K562 (cell line): ENCODE measurements at regions not wholly inside any gene's neighbourhood (a gene's known extent, or its start where the extent isn't known, plus 50 kb on each side); places are given as distances from the start of the nearest gene placed in this dataset.

Experiments used
- HDAC6 ChIP-seq: IDR thresholded peaks from 2 replicates; pipeline ENCODE4 v1.6.1; 2012; ENCODE audit warnings: low read depth, mild to moderate bottlenecking, control low read depth, inconsistent platforms, low read length, moderate library complexity
- MEF2A ChIP-seq: IDR thresholded peaks from 2 replicates; pipeline ENCODE4 v1.6.1; 2011; ENCODE audit warnings: low read depth, mild to moderate bottlenecking, low read length, moderate library complexity; ENCODE audit not compliant: control insufficient read depth

- TF ChIP-seq MEF2A (no peak), HDAC6 (no peak)
Observed at GRCh38 chr18:30481871-30482270, 560.7 kb downstream of the DSC3 start.
